ENCODE measurements at regions not wholly inside any gene's neighbourhood (a gene's known extent, or its start where the extent isn't known, plus 50 kb on each side); places are given as distances from the start of the nearest gene placed in this dataset.

DNA sequence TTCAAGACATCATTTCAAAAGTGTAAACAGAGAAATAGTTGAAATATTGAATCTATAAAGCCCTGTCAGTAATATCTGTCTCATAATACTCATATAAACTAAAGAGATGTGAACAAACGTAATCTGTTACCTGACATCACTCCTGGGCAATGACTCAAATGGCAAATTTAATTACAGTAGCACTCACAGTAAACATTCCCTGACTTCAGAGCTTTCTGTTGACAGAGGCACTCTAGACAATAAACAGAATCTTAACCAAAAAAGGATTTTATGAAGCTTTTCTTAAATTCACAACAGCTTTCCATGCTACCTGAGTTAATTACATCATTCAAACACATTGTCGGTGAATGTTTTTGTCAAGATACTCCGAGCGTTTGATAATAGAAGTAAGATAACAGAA, 128.1 kb upstream of the PDE1A start (continued):
- TF ChIP-seq ZNF311 (tag by site-specific recombination; IDR thresholded peaks at IDR 0.05; ENCODE audit: borderline replicate concordance) (no peak), ZNF558 (tag by site-specific recombination; IDR thresholded peaks at IDR 0.05) (no peak), ZNF146 (tag by site-specific recombination; IDR thresholded peaks at IDR 0.05) (no peak), ZNF16 (tag by site-specific recombination; IDR thresholded peaks at IDR 0.05; ENCODE audit: low read depth) (no peak), OVOL3 (tag by site-specific recombination; IDR thresholded peaks at IDR 0.05) (no peak), GLIS2 (tag by site-specific recombination; IDR thresholded peaks at IDR 0.05) (no peak), ZNF629 (tag by site-specific recombination; IDR thresholded peaks at IDR 0.05) (peak; percentile 49; the same call in 1 of the 2 replicates), BCL11B (tag by site-specific recombination; IDR thresholded peaks at IDR 0.05; ENCODE audit: low read depth) (no peak), OSR2 (tag by site-specific recombination; IDR thresholded peaks at IDR 0.05) (peak; percentile 74; the same call in 1 of the 2 replicates), ZNF366 (tag by site-specific recombination; conservative IDR thresholded peaks at IDR 0.05) (0 out of 2 replicates have a peak, but pooled peaks have one; percentile 21), ZFP69B (tag by site-specific recombination; IDR thresholded peaks at IDR 0.05) (no peak), MEIS1 (CRISPR knock-in tag; IDR thresholded peaks at IDR 0.05; ENCODE audit: borderline replicate concordance) (no peak)
- TF ChIP-seq, protein P1, sequence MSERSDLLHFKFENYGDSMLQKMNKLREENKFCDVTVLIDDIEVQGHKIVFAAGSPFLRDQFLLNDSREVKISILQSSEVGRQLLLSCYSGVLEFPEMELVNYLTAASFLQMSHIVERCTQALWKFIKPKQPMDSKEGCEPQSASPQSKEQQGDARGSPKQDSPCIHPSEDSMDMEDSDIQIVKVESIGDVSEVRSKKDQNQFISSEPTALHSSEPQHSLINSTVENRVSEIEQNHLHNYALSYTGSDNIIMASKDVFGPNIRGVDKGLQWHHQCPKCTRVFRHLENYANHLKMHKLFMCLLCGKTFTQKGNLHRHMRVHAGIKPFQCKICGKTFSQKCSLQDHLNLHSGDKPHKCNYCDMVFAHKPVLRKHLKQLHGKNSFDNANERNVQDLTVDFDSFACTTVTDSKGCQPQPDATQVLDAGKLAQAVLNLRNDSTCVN (tag by site-specific recombination; optimal IDR thresholded peaks at IDR 0.05): no peak
- TF ChIP-seq, protein P2, sequence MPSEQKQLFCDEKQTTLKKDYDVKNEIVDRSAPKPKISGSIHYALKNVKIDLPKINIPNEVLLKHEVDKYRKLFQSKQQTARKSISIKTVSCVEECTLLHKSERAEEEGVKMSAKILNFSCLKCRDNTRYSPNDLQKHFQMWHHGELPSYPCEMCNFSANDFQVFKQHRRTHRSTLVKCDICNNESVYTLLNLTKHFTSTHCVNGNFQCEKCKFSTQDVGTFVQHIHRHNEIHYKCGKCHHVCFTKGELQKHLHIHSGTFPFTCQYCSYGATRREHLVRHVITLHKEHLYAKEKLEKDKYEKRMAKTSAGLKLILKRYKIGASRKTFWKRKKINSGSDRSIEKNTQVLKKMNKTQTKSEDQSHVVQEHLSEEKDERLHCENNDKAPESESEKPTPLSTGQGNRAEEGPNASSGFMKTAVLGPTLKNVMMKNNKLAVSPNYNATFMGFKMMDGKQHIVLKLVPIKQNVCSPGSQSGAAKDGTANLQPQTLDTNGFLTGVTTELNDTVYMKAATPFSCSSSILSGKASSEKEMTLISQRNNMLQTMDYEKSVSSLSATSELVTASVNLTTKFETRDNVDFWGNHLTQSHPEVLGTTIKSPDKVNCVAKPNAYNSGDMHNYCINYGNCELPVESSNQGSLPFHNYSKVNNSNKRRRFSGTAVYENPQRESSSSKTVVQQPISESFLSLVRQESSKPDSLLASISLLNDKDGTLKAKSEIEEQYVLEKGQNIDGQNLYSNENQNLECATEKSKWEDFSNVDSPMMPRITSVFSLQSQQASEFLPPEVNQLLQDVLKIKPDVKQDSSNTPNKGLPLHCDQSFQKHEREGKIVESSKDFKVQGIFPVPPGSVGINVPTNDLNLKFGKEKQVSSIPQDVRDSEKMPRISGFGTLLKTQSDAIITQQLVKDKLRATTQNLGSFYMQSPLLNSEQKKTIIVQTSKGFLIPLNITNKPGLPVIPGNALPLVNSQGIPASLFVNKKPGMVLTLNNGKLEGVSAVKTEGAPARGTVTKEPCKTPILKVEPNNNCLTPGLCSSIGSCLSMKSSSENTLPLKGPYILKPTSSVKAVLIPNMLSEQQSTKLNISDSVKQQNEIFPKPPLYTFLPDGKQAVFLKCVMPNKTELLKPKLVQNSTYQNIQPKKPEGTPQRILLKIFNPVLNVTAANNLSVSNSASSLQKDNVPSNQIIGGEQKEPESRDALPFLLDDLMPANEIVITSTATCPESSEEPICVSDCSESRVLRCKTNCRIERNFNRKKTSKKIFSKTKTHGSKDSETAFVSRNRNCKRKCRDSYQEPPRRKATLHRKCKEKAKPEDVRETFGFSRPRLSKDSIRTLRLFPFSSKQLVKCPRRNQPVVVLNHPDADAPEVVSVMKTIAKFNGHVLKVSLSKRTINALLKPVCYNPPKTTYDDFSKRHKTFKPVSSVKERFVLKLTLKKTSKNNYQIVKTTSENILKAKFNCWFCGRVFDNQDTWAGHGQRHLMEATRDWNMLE (tag by site-specific recombination; conservative IDR thresholded peaks at IDR 0.05; ENCODE audit: low read depth): no peak
- TF ChIP-seq, protein P3, sequence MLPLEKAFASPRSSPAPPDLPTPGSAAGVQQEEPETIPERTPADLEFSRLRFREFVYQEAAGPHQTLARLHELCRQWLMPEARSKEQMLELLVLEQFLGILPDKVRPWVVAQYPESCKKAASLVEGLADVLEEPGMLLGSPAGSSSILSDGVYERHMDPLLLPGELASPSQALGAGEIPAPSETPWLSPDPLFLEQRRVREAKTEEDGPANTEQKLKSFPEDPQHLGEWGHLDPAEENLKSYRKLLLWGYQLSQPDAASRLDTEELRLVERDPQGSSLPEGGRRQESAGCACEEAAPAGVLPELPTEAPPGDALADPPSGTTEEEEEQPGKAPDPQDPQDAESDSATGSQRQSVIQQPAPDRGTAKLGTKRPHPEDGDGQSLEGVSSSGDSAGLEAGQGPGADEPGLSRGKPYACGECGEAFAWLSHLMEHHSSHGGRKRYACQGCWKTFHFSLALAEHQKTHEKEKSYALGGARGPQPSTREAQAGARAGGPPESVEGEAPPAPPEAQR (tag by site-specific recombination; IDR thresholded peaks at IDR 0.05): no peak
- TF ChIP-seq, protein P4, sequence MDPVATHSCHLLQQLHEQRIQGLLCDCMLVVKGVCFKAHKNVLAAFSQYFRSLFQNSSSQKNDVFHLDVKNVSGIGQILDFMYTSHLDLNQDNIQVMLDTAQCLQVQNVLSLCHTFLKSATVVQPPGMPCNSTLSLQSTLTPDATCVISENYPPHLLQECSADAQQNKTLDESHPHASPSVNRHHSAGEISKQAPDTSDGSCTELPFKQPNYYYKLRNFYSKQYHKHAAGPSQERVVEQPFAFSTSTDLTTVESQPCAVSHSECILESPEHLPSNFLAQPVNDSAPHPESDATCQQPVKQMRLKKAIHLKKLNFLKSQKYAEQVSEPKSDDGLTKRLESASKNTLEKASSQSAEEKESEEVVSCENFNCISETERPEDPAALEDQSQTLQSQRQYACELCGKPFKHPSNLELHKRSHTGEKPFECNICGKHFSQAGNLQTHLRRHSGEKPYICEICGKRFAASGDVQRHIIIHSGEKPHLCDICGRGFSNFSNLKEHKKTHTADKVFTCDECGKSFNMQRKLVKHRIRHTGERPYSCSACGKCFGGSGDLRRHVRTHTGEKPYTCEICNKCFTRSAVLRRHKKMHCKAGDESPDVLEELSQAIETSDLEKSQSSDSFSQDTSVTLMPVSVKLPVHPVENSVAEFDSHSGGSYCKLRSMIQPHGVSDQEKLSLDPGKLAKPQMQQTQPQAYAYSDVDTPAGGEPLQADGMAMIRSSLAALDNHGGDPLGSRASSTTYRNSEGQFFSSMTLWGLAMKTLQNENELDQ (tag by site-specific recombination; IDR thresholded peaks at IDR 0.05; ENCODE audit: low read depth): no peak
- TF ChIP-seq, protein P5, sequence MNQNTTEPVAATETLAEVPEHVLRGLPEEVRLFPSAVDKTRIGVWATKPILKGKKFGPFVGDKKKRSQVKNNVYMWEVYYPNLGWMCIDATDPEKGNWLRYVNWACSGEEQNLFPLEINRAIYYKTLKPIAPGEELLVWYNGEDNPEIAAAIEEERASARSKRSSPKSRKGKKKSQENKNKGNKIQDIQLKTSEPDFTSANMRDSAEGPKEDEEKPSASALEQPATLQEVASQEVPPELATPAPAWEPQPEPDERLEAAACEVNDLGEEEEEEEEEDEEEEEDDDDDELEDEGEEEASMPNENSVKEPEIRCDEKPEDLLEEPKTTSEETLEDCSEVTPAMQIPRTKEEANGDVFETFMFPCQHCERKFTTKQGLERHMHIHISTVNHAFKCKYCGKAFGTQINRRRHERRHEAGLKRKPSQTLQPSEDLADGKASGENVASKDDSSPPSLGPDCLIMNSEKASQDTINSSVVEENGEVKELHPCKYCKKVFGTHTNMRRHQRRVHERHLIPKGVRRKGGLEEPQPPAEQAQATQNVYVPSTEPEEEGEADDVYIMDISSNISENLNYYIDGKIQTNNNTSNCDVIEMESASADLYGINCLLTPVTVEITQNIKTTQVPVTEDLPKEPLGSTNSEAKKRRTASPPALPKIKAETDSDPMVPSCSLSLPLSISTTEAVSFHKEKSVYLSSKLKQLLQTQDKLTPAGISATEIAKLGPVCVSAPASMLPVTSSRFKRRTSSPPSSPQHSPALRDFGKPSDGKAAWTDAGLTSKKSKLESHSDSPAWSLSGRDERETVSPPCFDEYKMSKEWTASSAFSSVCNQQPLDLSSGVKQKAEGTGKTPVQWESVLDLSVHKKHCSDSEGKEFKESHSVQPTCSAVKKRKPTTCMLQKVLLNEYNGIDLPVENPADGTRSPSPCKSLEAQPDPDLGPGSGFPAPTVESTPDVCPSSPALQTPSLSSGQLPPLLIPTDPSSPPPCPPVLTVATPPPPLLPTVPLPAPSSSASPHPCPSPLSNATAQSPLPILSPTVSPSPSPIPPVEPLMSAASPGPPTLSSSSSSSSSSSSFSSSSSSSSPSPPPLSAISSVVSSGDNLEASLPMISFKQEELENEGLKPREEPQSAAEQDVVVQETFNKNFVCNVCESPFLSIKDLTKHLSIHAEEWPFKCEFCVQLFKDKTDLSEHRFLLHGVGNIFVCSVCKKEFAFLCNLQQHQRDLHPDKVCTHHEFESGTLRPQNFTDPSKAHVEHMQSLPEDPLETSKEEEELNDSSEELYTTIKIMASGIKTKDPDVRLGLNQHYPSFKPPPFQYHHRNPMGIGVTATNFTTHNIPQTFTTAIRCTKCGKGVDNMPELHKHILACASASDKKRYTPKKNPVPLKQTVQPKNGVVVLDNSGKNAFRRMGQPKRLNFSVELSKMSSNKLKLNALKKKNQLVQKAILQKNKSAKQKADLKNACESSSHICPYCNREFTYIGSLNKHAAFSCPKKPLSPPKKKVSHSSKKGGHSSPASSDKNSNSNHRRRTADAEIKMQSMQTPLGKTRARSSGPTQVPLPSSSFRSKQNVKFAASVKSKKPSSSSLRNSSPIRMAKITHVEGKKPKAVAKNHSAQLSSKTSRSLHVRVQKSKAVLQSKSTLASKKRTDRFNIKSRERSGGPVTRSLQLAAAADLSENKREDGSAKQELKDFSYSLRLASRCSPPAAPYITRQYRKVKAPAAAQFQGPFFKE (tag by site-specific recombination; IDR thresholded peaks at IDR 0.05; ENCODE audit: borderline replicate concordance): no peak
- TF ChIP-seq, protein P6, sequence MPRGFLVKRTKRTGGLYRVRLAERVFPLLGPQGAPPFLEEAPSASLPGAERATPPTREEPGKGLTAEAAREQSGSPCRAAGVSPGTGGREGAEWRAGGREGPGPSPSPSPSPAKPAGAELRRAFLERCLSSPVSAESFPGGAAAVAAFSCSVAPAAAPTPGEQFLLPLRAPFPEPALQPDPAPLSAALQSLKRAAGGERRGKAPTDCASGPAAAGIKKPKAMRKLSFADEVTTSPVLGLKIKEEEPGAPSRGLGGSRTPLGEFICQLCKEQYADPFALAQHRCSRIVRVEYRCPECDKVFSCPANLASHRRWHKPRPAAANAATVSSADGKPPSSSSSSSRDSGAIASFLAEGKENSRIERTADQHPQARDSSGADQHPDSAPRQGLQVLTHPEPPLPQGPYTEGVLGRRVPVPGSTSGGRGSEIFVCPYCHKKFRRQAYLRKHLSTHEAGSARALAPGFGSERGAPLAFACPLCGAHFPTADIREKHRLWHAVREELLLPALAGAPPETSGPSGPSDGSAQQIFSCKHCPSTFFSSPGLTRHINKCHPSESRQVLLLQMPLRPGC (tag by site-specific recombination; IDR thresholded peaks at IDR 0.05): 0 out of 2 replicates have a peak, but pooled peaks have one; percentile 26

All from HEK293 (cell line).